ENCODE measurements at regions not wholly inside any gene's neighbourhood (a gene's known extent, or its start where the extent isn't known, plus 50 kb on each side); places are given as distances from the start of the nearest gene placed in this dataset.

- no peak for TF ChIP-seq POLR2A (IDR thresholded peaks at IDR 0.05; ENCODE audit: low read depth, low read length)
- TF ChIP-seq EZH2 (IDR thresholded peaks at IDR 0.05; ENCODE audit: borderline replicate concordance, low read depth, low read length, severe bottlenecking): no peak
- TF ChIP-seq CTCF (IDR thresholded peaks at IDR 0.05; ENCODE audit: extremely low read depth in 1 of 2, insufficient read depth in 1 of 2, low read depth in 1 of 2, low read length in 2 of 2): no peak
- TF ChIP-seq MAX (IDR thresholded peaks at IDR 0.05; ENCODE audit: insufficient read depth, insufficient read length): no peak
- TF ChIP-seq POLR2AphosphoS5 (IDR thresholded peaks at IDR 0.05; ENCODE audit: insufficient read depth, low read depth, low read length): no peak
Measured at GRCh38 chr13:63190742-63191141, 1775.1 kb upstream of the PCDH20 start.

Measured in endothelial cell of umbilical vein (primary cell).